Lower lobe of right lung (tissue), 2 donors: ENCODE measurements at regions not wholly inside any gene's neighbourhood (a gene's known extent, or its start where the extent isn't known, plus 50 kb on each side); places are given as distances from the start of the nearest gene placed in this dataset.

Experiments
- ATAC-seq, 2 donors: fragments of 200-7000 bp; cut with Tn5 transposase; one replicate each; pipeline ENCODE4 v1.9.1; 2020 to 2022; ENCODE audit warnings: mild to moderate bottlenecking in 2 of 2, moderate library complexity in 2 of 2
- DNase-seq: peaks from one replicate; pipeline ENCODE4 v3.0.0-alpha.2; 2020
- H3K27ac ChIP-seq: fragments of 200-600 bp; one replicate; pipeline ENCODE4 v1.8.0; 2022
- H3K27me3 ChIP-seq: fragments of 200-600 bp; one replicate; pipeline ENCODE4 v1.8.0; 2022; ENCODE audit warnings: low read depth
- H3K36me3 ChIP-seq: fragments of 200-600 bp; one replicate; pipeline ENCODE4 v1.8.0; 2022; ENCODE audit warnings: mild to moderate bottlenecking
- H3K4me1 ChIP-seq: fragments of 200-600 bp; one replicate; pipeline ENCODE4 v1.8.0; 2022
- H3K4me3 ChIP-seq: fragments of 200-600 bp; one replicate; pipeline ENCODE4 v1.8.0; 2022; ENCODE audit warnings: mild to moderate bottlenecking
- H3K9me3 ChIP-seq: fragments of 200-600 bp; one replicate; pipeline ENCODE4 v1.8.0; 2022
- intact Hi-C: fragments of 100-400 bp; cut with DNase I; formaldehyde crosslinking; loops from one replicate; pipeline ENCODE4 v1.11.0; 2022
- TF ChIP-seq, protein P1 (sequence below): fragments of 200-600 bp; IDR thresholded peaks from one replicate; pipeline ENCODE4 v1.8.0; 2022; ENCODE audit warnings: antibody characterized with exemption, mild to moderate bottlenecking
- donor health status: DM: no; HTN: yes; CAD: no; lungs with severe emphysema.

DNA sequence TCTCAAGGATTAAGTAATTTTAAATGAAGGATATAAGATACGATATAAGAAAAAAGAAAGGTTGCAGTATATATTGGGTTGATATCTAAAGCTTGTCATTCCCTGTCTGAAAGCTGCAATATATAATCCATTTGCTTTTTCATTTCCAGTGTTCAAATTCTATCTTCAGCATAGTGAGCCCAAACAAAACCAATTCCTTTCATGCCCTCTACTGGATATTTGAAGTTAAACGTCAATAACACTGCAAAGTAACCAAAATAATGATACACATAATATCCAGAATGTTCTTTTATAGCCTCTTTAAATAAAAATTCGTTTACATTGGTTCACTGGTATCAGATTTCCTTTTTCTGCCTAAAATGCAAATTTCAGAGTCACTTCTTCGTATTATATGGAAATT is 64.5 kb upstream of the DAAM1 start:
- Histone ChIP-seq H3K4me3 (no peak overlapping the region), H3K4me1 (no peaks in the 10 kb centered on the region), H3K9me3 (no peaks in the 10 kb centered on the region), H3K27ac (no peak overlapping the region), H3K27me3 (no peaks in the 10 kb centered on the region), H3K36me3 (no peaks in the 10 kb centered on the region)
- TF ChIP-seq, protein P1, sequence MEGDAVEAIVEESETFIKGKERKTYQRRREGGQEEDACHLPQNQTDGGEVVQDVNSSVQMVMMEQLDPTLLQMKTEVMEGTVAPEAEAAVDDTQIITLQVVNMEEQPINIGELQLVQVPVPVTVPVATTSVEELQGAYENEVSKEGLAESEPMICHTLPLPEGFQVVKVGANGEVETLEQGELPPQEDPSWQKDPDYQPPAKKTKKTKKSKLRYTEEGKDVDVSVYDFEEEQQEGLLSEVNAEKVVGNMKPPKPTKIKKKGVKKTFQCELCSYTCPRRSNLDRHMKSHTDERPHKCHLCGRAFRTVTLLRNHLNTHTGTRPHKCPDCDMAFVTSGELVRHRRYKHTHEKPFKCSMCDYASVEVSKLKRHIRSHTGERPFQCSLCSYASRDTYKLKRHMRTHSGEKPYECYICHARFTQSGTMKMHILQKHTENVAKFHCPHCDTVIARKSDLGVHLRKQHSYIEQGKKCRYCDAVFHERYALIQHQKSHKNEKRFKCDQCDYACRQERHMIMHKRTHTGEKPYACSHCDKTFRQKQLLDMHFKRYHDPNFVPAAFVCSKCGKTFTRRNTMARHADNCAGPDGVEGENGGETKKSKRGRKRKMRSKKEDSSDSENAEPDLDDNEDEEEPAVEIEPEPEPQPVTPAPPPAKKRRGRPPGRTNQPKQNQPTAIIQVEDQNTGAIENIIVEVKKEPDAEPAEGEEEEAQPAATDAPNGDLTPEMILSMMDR, result no peak
- DNase-seq (no peak), ATAC-seq (no peak)
- intact Hi-C loops, result no loop called here

DNA sequence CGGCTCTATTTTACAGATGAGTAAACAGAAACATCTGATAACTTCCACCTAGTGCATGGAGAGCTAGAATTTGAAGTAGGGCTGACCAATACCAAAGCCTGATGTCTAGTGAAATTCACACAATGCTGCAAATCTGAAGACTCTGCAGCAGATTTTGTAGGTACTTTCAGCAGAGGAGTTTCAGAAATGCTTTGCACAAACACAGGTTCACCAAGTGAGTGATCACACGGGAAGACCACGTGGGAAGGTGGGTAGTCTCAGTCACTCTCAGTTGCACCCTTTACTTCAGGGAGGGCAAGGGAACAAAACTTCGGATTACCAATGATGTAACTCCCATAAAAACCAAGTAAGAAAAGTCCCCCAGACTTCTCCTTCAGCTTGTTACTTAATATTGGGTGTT is 63.3 kb upstream of the DAAM1 start:
- Histone ChIP-seq H3K36me3 (no peaks in the 10 kb centered on the region), H3K4me1 (no peaks in the 10 kb centered on the region), H3K9me3 (no peaks in the 10 kb centered on the region), H3K27ac (no peak overlapping the region), H3K27me3 (no peaks in the 10 kb centered on the region), H3K4me3 (no peak overlapping the region)
- TF ChIP-seq, protein P1, result no peak
- intact Hi-C loops, result loop anchor here (5.0 kb wide), 1 partner anchor 317 kb away; no protein-coding TSS in a partner anchor
- ATAC-seq (no peak), DNase-seq (no peak)

DNA sequence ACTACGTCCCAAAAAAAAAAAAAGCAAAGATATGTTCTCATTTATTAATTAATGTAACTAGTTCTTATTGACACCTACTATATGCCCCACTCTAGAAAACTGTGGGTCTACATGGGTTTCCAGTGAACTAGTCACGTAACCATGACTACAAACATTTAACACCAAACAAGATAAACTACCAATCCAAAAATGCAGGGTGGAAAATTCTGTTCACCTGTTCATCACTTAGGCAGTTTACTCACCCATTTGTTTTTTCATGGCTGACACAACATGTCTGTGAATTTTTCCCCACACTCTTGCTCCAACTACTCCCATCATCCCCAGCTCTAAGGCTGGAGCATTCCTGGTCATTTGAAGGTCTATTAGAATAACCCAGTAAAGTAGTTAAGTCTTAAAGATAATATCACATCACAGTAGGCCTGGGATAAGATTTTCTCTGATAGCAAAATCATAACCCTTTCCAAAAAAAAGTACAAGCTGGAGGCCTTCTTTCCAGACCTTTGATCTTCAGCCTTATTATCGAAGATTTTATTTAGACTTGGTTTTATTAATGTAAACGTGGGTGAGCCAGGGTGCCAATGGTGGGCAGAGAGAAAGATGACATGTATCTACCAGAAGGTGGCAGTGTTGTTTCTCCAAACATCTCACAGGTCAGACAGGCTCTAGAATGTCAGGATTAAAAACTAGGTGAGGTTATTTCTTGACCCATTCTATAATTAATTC is 61.6 kb upstream of the DAAM1 start:
- TF ChIP-seq, protein P1, result peak; percentile 81
- DNase-seq (no peak), ATAC-seq (peak; percentile 76 to 92)
- intact Hi-C loops, result loop anchor here (5.0 kb wide), 1 partner anchor 315 kb away; no protein-coding TSS in a partner anchor
- no peaks in the 10 kb centered on the region for H3K36me3 ChIP-seq
- H3K4me3 ChIP-seq, result no peak overlapping the region
- H3K27ac ChIP-seq, result no peak overlapping the region
- no peaks in the 10 kb centered on the region for H3K27me3 ChIP-seq
- no peaks in the 10 kb centered on the region for H3K4me1 ChIP-seq
- no peaks in the 10 kb centered on the region for H3K9me3 ChIP-seq

DNA sequence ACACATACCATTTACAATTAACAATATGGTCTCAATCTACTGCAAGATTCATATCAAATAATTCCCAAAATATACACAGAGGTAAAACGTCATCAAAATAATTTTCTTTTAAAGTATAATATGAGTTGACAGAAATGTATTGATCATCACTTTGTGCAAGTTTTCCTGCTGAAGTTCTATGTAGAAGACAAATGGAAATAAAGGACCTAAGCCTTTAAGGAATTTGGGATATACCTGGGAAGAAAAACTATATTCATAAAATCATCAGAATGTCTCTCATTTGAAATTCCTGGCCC is 61.1 kb upstream of the DAAM1 start:
- H3K27me3 ChIP-seq, result no peaks in the 10 kb centered on the region
- TF ChIP-seq, protein P1, result no peak
- H3K4me1 ChIP-seq, result no peaks in the 10 kb centered on the region
- no peak overlapping the region for H3K4me3 ChIP-seq
- DNase-seq (no peak), ATAC-seq (no peak)
- no peak overlapping the region for H3K27ac ChIP-seq
- intact Hi-C loops, result loop anchor here (5.0 kb wide), 1 partner anchor 315 kb away; no protein-coding TSS in a partner anchor
- no peaks in the 10 kb centered on the region for H3K36me3 ChIP-seq
- H3K9me3 ChIP-seq, result no peaks in the 10 kb centered on the region

DNA sequence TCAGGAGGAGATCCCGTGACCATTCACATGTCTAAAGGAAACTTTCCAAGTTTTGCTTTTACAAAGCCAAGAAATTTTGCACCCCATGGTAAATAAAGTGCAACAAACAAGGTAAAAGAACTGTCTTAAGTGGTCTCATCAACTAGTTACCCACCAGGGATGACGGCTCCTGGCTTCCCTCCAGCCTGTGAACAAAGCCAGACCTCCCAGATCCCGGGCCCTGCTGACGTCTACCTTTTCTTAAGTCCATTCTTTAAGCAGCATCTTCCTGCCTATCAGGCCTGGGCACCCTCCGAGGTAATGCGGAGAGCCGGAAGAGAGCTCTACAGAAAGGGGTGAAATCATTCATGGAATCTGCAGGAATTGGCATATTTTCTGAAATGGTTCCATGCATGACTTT is 58.0 kb upstream of the DAAM1 start:
- Histone ChIP-seq H3K4me1 (peaks cover 8% of the 10 kb centered on the region), H3K4me3 (no peak overlapping the region), H3K27ac (no peak overlapping the region), H3K9me3 (no peaks in the 10 kb centered on the region), H3K27me3 (no peaks in the 10 kb centered on the region), H3K36me3 (no peaks in the 10 kb centered on the region)
- DNase-seq (no peak), ATAC-seq (no peak)
- intact Hi-C loops, result no loop called here
- TF ChIP-seq, protein P1, result no peak
